B cell (primary cell): ENCODE measurements at regions not wholly inside any gene's neighbourhood (a gene's known extent, or its start where the extent isn't known, plus 50 kb on each side); places are given as distances from the start of the nearest gene placed in this dataset.

Experiments used
- ATAC-seq: fragments of 200-7000 bp; cut with Tn5 transposase; one replicate; pipeline ENCODE4 v1.10.0; 2021; ENCODE audit warnings: low read depth, mild to moderate bottlenecking, moderate number of reproducible peaks, moderate library complexity
- CTCF ChIA-PET: fragments of 350-600 bp; sonication (Branson Sonifier 250); formaldehyde crosslinking; loops from one replicate; lab custom pipeline; 2021; ENCODE audit warnings: antibody characterized with exemption, inconsistent platforms; lab: Charles Lee
- POLR2A ChIA-PET: fragments of 350-600 bp; sonication (Branson Sonifier 250); formaldehyde crosslinking; loops from one replicate; lab custom pipeline; 2021; ENCODE audit warnings: antibody characterized with exemption; lab: Charles Lee
- DNase-seq: peaks from one replicate; pipeline ENCODE4 v3.0.0; 2013
- H2AFZ ChIP-seq: 2 replicates; pipeline ENCODE4 v1.6.1; 2012; ENCODE audit warnings: mild to moderate bottlenecking, low read depth, low read length; ENCODE audit not compliant: insufficient read depth, poor library complexity, severe bottlenecking
- H3K27ac ChIP-seq, 2 donors: 1 replicate in 1 of 2; 2 replicates in 1 of 2; pipeline ENCODE4 v1.5.1; 2012 to 2013; ENCODE audit warnings: low read length in 2 of 2, mild to moderate bottlenecking in 2 of 2, moderate library complexity in 1 of 2
- H3K27me3 ChIP-seq, 4 experiments: fragments of 200-600 bp in 1 of 4; sonication (generic) in 1 of 4; replicated peaks in 1 of 4; 1 replicate in 2 of 4; 2 replicates in 2 of 4; pipeline versions ENCODE4 v1.6.1 to v1.7.0; 2013 to 2016; ENCODE audit warnings: low read length in 3 of 4, mild to moderate bottlenecking in 2 of 4, mixed read lengths in 1 of 4, moderate library complexity in 1 of 4; ENCODE audit not compliant: insufficient read depth in 4 of 4, control insufficient read depth in 3 of 4; ENCODE audit errors: control extremely low read depth in 1 of 4
- H3K36me3 ChIP-seq, 2 experiments: replicated peaks in 1 of 2; 1 replicate in 1 of 2; 2 replicates in 1 of 2; pipeline versions ENCODE4 v1.6.1 to v1.7.1; 2013; ENCODE audit warnings: low read length in 1 of 2; ENCODE audit not compliant: insufficient read depth in 2 of 2, control insufficient read depth in 1 of 2; ENCODE audit errors: control extremely low read depth in 1 of 2, extremely low read depth in 1 of 2
- H3K4me1 ChIP-seq, 2 donors: fragments of 200-600 bp in 1 of 2; sonication (generic) in 1 of 2; 1 replicate in 1 of 2; 2 replicates in 1 of 2; pipeline versions ENCODE4 v1.5.1 to v1.6.1; 2013 to 2017; ENCODE audit warnings: low read length in 2 of 2; ENCODE audit not compliant: control insufficient read depth in 2 of 2, insufficient read depth in 2 of 2
- H3K4me2 ChIP-seq: replicated peaks from 2 replicates; pipeline ENCODE3; 2012; ENCODE audit warnings: mild to moderate bottlenecking, low read depth, low read length; ENCODE audit not compliant: poor library complexity, severe bottlenecking
- H3K4me3 ChIP-seq, 5 experiments: fragments of 200-600 bp in 1 of 5; sonication (generic) in 1 of 5; 1 replicate in 3 of 5; 2 replicates in 2 of 5; pipeline versions ENCODE4 v1.5.1 to v1.7.0; 2011 to 2016; ENCODE audit warnings: low read length in 4 of 5, mild to moderate bottlenecking in 4 of 5, low read depth in 2 of 5, control low read depth in 1 of 5, moderate library complexity in 1 of 5; ENCODE audit not compliant: insufficient read depth in 1 of 5; ENCODE audit errors: control extremely low read depth in 1 of 5, extremely low read depth in 1 of 5
- H3K79me2 ChIP-seq: fragments of 200-600 bp; sonication (generic); one replicate; pipeline ENCODE4 v1.6.0; 2016; ENCODE audit warnings: low read length; ENCODE audit not compliant: control insufficient read depth, insufficient read depth
- H3K9ac ChIP-seq: fragments of 200-600 bp; sonication (generic); 2 replicates; pipeline ENCODE4 v1.6.1; 2017; ENCODE audit warnings: mild to moderate bottlenecking, low read length, moderate library complexity
- H3K9me3 ChIP-seq, 3 donors: one replicate each; pipeline versions ENCODE4 v1.6.1 to v1.7.1; 2013; ENCODE audit warnings: low read length in 2 of 3; ENCODE audit not compliant: control insufficient read depth in 2 of 3, insufficient read depth in 1 of 3; ENCODE audit errors: control extremely low read depth in 1 of 3
- H4K20me1 ChIP-seq: 2 replicates; pipeline ENCODE4 v1.6.0; 2012; ENCODE audit warnings: mild to moderate bottlenecking, low read length; ENCODE audit not compliant: insufficient read depth, control insufficient read depth, poor library complexity, severe bottlenecking
- H3K27ac Mint-ChIP-seq: one replicate; pipeline ENCODE4 v1.8.0; 2021; ENCODE audit warnings: mixed read lengths
- H3K27me3 Mint-ChIP-seq: one replicate; pipeline ENCODE4 v1.8.0; 2021; ENCODE audit warnings: mixed read lengths
- H3K4me1 Mint-ChIP-seq: one replicate; pipeline ENCODE4 v1.8.0; 2021; ENCODE audit warnings: mixed read lengths
- H3K4me3 Mint-ChIP-seq: one replicate; pipeline ENCODE4 v1.8.0; 2021; ENCODE audit warnings: mixed read lengths
- H3K9me3 Mint-ChIP-seq: one replicate; pipeline ENCODE4 v1.8.0; 2022; ENCODE audit warnings: mixed read lengths; ENCODE audit not compliant: insufficient read depth
- EZH2 ChIP-seq: IDR thresholded peaks from 2 replicates; pipeline ENCODE4 v1.6.1; 2012; ENCODE audit warnings: borderline replicate concordance, low read depth, mild to moderate bottlenecking, moderate library complexity, low read length; ENCODE audit not compliant: insufficient read depth, poor library complexity, severe bottlenecking
- WGBS: methylation state at CpG from one replicate; pipeline ENCODE4 v1.1.5; 2013; ENCODE audit warnings: missing lambda C conversion rate; ENCODE audit not compliant: insufficient coverage; 5-methylcytosine and 5-hydroxymethylcytosine counted together
- intact Hi-C: fragments of 100-400 bp; cut with micrococcal nuclease; formaldehyde crosslinking; loops from one replicate; pipeline ENCODE4 v1.10.0; 2022
- TF ChIP-seq, protein P1 (sequence below): fragments of 200-600 bp; IDR thresholded peaks from one replicate; pipeline ENCODE4 v1.8.0; 2022; ENCODE audit warnings: antibody characterized with exemption, mild to moderate bottlenecking

DNA sequence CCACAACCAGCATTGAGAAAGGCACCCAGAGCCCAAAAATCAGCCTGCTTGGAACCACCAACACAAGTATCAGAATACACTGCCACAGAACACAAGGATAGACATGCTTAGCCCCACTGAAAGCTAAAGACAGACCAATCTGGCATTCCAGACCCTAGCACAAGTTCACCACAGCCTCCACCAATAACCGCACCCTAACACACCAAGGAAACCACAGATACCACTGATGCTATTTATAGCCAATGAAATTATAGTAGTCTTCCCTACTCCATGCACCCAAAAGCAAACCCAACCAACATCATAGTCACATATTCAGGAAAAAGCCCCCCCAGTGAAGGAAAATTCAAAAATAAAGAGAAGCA is 83.9 kb upstream of the STT3B start:
- CTCF ChIA-PET: interaction anchor here (1.1 kb wide), 2 partner anchors 679 to 681 kb away, joined by 3 read pairs; no protein-coding TSS in a partner anchor
- POLR2A ChIA-PET: no interaction called here
- intact Hi-C loops: loop anchor here (5.0 kb wide), 1 partner anchor 682 kb away; no protein-coding TSS in a partner anchor

DNA sequence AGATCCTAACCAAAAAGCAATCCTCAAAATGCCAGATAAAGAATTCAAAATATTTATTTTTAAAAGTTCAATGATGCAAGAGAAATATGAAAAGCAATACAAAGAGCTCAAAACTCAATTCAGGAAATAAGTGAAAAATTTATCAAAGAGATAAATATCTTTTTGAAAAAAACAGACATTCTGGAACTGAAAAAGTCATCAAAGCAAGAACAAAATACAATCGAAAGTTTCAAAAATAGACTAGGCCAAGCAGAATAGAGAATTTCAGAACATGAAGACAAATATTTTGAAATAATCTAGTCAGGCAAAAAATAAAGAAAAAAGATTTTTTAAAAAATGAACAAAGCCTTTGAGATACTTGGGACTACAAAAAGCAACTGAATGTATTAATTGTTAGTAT is 83.4 kb upstream of the STT3B start:
- no peaks in the 10 kb centered on the region for H3K27me3 ChIP-seq
- H3K27ac ChIP-seq: no peak overlapping the region
- DNase-seq (no peak), ATAC-seq (no peak)
- H3K4me1 ChIP-seq: peaks cover 4 to 5% of the 10 kb centered on the region in 2 donors
- H3K36me3 ChIP-seq: no peaks in the 10 kb centered on the region
- H3K9me3 ChIP-seq: peaks cover 2 to 13% (median 11%) of the 10 kb centered on the region in 3 donors
- Mint-ChIP-seq H3K27ac (no peak overlapping the region), H3K9me3 (peaks cover 4% of the 10 kb centered on the region), H3K4me1 (peaks cover 6% of the 10 kb centered on the region), H3K4me3 (no peak overlapping the region), H3K27me3 (peaks cover 9% of the 10 kb centered on the region)
- ChIA-PET POLR2A (no interaction called here), CTCF (interaction anchor here (1.1 kb wide), 1 partner anchor 681 kb away, joined by 3 read pairs; no protein-coding TSS in a partner anchor)
- TF ChIP-seq, protein P1, sequence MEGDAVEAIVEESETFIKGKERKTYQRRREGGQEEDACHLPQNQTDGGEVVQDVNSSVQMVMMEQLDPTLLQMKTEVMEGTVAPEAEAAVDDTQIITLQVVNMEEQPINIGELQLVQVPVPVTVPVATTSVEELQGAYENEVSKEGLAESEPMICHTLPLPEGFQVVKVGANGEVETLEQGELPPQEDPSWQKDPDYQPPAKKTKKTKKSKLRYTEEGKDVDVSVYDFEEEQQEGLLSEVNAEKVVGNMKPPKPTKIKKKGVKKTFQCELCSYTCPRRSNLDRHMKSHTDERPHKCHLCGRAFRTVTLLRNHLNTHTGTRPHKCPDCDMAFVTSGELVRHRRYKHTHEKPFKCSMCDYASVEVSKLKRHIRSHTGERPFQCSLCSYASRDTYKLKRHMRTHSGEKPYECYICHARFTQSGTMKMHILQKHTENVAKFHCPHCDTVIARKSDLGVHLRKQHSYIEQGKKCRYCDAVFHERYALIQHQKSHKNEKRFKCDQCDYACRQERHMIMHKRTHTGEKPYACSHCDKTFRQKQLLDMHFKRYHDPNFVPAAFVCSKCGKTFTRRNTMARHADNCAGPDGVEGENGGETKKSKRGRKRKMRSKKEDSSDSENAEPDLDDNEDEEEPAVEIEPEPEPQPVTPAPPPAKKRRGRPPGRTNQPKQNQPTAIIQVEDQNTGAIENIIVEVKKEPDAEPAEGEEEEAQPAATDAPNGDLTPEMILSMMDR: no peak
- TF ChIP-seq EZH2: no peak
- no peak overlapping the region for H3K4me2 ChIP-seq
- H3K4me3 ChIP-seq: no peak overlapping the region
- H3K9ac ChIP-seq: no peak overlapping the region
- no peaks in the 10 kb centered on the region for H4K20me1 ChIP-seq
- no peaks in the 10 kb centered on the region for H3K79me2 ChIP-seq
- intact Hi-C loops: loop anchor here (5.0 kb wide), 1 partner anchor 682 kb away; no protein-coding TSS in a partner anchor
- no CpG with 5 or more reads among the region's 1 CpG for WGBS
- no peak overlapping the region for H2AFZ ChIP-seq

More for the DNA sequence above, 83.9 kb upstream of the STT3B start:
- no peak for ATAC-seq
- Mint-ChIP-seq H3K9me3 (peaks cover 4% of the 10 kb centered on the region), H3K27ac (no peak overlapping the region), H3K4me1 (peaks cover 6% of the 10 kb centered on the region), H3K27me3 (peaks cover 9% of the 10 kb centered on the region), H3K4me3 (no peak overlapping the region)
- no peaks in the 10 kb centered on the region for H3K36me3 ChIP-seq
- DNase-seq: no peak
- H3K4me3 ChIP-seq: no peak overlapping the region
- WGBS: 38% methylated on average over 1 of the region's 1 CpG
- H3K27me3 ChIP-seq: no peaks in the 10 kb centered on the region
- no peak overlapping the region for H3K9ac ChIP-seq
- peaks cover 4 to 5% of the 10 kb centered on the region in 2 donors for H3K4me1 ChIP-seq
- TF ChIP-seq EZH2: no peak
- TF ChIP-seq, protein P1: peak; percentile 5
- H2AFZ ChIP-seq: no peak overlapping the region
- no peak overlapping the region for H3K4me2 ChIP-seq
- H3K27ac ChIP-seq: no peak overlapping the region
- H4K20me1 ChIP-seq: no peaks in the 10 kb centered on the region
- H3K79me2 ChIP-seq: no peaks in the 10 kb centered on the region
- H3K9me3 ChIP-seq: peaks cover 2 to 13% (median 11%) of the 10 kb centered on the region in 3 donors
